ENCODE measurements at regions not wholly inside any gene's neighbourhood (a gene's known extent, or its start where the extent isn't known, plus 50 kb on each side); places are given as distances from the start of the nearest gene placed in this dataset.

DNA sequence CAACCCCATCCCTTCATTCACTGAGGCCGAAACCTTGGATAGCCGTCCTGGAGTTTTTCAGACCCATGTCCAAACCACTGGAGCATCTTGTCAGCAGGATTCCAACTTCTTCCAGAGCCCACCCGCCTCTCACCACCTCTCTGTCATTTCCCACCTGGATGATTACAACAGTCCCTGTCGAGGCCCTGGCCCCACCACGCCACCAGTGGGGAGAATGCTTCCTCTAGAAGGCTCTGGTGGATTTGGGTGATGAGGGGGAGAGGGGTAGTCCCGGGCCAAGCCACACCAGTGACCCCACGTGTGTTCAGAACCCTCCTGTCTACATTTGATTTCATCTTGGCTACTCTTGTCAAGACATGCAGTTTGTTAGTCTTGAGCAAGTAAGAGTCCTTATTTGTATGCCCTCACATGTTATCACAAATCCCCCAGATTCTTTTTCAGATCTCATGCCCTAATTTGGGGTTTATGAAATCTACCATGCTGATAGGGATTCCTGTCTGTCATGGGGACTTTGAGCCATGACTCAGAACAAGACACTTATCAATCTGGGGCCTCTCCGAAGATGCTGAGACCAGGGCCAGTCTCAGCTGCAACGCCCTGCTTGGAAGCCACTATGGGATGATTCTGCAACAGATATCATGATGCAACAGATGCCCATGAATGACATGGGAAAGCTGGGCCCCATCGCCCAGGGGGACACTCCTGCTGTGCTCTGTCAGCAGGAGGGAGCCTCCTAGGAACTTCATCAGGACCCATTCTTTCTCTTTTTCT lies 186.1 kb downstream of the ZFP36L2 start:
- TF ChIP-seq POLR2AphosphoS5 (IDR thresholded peaks at IDR 0.05; ENCODE audit: low read depth, low read length) (no peak), SIN3A (IDR thresholded peaks at IDR 0.05; ENCODE audit: borderline replicate concordance, insufficient read depth, low read length) (no peak), TAF1 (IDR thresholded peaks at IDR 0.05; ENCODE audit: borderline replicate concordance, insufficient read depth, low read length) (no peak)

All from PFSK-1 (cell line).